Stimulated activated CD8-positive, alpha-beta memory T cell treated with anti-CD3 and anti-CD28 coated beads, Interleukin-2, amount 100 ng/mL, for 48 hours (primary cell): ENCODE measurements at regions not wholly inside any gene's neighbourhood (a gene's known extent, or its start where the extent isn't known, plus 50 kb on each side); places are given as distances from the start of the nearest gene placed in this dataset.
"Not testable (repeated sequence)": the region's sequence is repeated elsewhere in the genome, so short reads cannot be mapped to it uniquely, and the experiment has no call there.

Experiments used
- DNase-seq, 2 donors: peaks; one replicate each; pipeline ENCODE4 v3.0.0-alpha.2; 2020; ENCODE audit warnings: low read depth in 2 of 2

- no peak for DNase-seq
Observed at GRCh38 chr15:39028069-39028468, 463.5 kb upstream of the RASGRP1 start.

DNA sequence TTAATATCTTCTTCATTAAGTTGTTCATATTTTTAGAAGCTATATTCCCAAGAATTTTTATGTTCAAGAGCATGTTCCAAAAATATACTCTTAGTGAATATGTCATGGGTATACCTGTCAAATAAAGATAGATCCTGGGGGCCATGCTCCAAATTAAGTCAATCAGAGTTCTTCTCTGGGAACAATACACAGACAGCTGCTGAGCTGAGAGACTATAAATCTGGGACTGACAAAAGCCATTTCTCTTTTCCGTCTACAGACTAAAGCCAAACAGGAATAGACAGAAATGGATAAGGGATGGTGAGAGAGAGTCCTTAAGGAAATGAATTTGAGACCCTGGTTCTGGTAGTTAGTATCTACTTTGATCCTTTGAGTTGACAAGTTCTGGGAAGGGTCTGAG, 465.1 kb upstream of the RASGRP1 start:
- DNase-seq = no peak

- no peak for DNase-seq
Observed at GRCh38 chr15:39030291-39031070, 465.9 kb upstream of the RASGRP1 start.

- no peak for DNase-seq
Observed at GRCh38 chr15:39031596-39031995, 467.0 kb upstream of the RASGRP1 start.

DNA sequence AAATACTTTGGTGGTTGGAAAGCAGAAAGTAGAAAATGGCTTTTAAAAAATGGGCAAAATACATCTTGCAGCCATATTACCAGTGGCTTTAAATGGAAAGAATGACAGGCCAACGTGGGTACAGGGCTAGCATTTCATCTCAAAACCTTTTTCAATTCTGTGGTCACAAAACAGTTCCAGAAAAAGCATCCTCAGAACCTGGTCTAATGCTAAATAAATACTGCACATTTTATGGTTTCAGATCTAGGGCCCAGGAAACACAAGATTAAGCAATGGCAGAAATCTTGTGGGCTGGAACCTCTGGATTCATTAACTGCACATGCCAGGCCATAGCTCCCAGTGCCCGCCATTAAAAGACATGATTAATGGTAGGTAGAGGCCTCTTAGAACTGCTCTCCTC, 470.2 kb upstream of the RASGRP1 start:
- no peak for DNase-seq

GRCh38 chr15:39037611-39038010, 473.0 kb upstream of the RASGRP1 start:
- not testable (repeated sequence) for DNase-seq

DNA sequence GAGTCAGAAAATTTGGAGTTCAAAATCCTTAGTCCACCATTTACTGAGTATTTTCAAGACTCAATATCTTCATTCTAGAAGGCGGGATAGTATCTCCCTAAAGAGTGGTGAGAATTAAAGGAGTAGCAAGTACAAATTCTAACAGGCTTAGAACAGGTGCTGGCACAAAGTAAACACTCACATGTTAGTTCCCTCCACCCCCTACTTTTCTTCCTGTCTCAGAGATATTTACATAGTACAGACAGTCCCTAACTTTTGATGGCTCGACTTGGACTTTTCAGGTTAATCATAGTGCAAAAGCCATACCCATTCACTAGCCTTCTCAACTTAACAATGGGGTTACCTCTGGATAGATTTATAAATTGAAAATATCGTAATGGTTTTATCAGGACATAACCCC, 476.2 kb upstream of the RASGRP1 start:
- DNase-seq = no peak

- DNase-seq = no peak
Observed at GRCh38 chr15:39041979-39042495, 477.4 kb upstream of the RASGRP1 start.

DNA sequence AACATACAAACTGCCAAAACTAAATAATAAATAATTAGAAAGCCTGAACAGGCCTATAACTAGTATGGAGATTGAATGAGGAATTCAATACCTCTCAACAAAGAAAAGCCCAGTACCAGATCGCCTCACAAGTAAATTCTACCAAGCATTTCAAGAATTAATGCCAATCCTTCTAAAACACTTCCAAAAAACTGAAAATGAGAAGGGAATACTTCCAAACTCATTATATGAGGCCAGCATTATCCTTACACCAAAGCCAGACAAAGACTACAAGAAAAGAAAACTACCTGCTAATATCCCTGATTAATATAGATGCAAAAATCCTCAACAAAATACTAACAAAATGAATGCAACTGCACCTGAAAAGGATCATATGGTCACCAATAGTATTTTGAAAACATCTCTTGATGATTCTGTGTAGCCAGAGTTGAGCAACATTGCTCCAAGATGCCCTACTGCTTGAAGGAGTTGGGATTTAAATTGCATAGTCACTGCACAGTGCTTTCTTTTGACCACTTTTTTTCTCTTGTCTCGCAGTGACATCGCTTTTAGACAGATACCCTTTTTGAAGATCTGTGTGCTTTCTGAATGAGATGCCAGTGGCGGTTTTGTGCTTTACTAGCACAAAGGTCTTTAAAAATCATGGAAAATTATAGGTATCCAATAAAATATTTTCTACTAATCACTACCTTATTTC, 487.2 kb upstream of the RASGRP1 start:
- DNase-seq = no peak

GRCh38 chr15:39052323-39052705, 487.7 kb upstream of the RASGRP1 start:
- no peak for DNase-seq

DNA sequence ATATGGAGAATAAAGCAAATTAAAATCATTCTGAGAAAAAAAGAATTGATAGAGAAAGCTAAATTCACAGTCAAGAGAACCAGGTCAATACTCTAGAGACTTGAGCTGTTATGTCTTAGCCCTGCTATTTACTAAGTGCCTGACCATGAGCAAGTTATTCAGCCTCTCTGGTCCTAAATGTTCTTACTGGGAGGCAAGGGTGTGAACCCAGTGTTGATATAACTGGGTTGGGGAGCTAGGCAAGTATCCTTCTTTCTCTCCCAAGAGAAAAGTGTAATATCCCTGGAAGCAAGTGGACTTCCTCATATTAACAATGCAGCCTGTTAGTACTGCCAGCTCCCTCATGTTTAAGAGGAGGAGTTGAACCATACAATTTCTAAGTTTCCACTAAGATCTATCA, 488.9 kb upstream of the RASGRP1 start:
- no peak for DNase-seq

DNA sequence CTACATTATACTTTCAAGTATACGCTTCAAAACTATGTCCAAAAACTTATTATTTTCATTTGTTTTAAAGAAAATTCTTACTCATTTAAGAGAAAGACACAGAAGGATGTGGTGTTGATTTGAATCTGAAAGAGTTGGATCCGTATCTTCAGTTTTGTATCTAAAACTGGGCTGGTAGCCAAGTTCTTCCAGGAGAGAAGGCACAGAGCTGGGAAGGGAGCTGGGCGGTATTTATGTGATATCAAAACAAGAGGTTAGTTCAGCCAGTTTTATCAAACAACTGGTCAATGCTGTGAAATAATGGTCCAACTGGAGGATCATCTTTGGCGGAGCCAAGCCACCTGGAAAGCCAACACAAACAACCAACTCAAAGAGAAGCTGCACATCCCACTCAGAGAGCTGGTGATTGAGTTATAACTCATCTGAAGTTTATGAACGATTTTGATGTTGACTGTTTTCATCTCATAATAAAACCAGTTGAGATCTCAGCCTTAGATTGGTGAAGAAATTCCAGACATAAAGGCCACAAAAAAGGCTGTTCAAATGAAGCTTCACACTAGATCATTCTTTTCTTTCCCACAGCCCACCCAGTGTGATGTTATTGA, 489.6 kb upstream of the RASGRP1 start:
- no peak for DNase-seq

DNA sequence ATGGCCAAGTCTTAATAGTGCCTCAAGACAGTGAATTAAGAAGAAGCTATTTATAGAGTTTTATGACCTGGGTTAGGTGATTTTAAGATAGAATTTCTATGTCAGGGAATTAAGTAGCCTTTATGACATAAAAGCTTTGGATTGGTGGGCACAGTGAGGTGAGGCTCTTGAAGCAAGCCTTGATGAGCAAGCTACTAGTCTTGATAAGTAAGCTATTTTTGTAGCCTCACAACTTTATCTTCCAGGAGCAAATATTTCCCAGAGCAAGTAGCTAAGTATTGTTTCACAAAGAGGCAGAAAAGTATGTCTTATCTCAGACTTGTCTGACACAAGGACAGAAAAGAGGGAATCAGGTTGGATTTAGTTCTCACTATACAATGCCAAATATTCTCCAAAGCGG, 491.7 kb upstream of the RASGRP1 start:
- DNase-seq = no peak

DNA sequence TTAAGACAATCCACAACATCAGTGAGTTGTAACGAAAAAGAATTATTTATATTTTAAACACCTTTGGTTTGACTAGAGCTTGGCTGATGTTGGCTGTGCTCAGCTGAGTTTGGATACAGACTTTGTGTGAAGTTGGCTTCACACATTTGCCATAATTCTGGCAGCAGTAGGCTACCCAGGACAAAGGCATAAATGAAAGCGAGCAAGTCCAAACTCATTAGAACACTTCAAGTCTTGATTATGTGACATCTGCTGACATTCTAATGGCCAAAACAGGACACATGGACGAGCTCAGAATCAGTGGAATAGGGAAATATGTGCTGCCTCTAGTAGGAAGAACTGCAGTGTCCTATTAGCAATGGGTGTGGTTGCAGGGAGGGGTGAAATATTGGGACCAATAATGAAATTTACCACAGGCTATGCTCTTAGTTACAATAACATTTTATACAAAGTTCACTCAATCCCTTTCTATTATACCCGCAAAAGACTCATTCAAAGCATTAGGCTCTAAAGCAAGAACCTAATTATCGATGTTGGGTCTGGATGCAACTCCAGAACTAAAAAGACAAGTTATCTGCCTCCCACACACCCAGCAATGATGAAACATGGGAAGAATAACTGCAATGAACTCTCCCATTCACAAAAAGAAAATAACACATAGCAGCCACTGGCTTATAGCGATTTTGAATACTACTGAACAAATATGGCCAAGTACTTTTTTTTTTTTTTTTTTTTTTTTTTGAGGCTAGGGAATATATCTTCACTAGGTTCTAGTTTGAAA, 493.9 kb upstream of the RASGRP1 start:
- no peak for DNase-seq

- no peak for DNase-seq
Observed at GRCh38 chr15:39059917-39060316, 495.3 kb upstream of the RASGRP1 start.

DNA sequence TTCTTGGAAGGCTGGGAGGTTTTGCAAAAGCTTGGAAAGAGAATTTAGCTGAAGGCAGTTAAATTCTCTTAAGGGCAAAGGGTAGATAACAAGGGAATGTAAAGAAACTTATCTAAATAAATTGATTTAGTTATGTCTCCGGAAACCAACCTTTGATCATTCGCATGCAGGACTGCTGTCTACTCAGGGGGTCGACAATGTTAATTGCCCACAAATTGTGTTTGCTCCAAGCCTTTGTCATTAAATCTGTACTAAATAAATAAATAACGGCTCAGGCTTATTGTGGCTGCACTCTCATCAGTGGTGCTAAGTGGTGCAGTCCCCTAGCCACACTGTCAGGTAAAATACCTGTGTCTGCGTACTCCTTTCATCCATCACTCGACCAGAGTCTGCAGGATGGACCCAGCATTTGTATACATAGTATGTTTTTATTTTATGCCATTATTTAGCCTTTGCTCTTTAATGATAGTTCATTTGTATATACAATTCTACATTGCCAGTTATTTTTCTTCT, 497.4 kb upstream of the RASGRP1 start:
- no peak for DNase-seq

GRCh38 chr15:39066677-39067076, 502.1 kb upstream of the RASGRP1 start:
- DNase-seq = no peak

GRCh38 chr15:39074341-39074985, 506.4 kb upstream of the THBS1 start:
- DNase-seq = no peak

GRCh38 chr15:39075311-39075710, 505.6 kb upstream of the THBS1 start:
- DNase-seq = no peak

DNA sequence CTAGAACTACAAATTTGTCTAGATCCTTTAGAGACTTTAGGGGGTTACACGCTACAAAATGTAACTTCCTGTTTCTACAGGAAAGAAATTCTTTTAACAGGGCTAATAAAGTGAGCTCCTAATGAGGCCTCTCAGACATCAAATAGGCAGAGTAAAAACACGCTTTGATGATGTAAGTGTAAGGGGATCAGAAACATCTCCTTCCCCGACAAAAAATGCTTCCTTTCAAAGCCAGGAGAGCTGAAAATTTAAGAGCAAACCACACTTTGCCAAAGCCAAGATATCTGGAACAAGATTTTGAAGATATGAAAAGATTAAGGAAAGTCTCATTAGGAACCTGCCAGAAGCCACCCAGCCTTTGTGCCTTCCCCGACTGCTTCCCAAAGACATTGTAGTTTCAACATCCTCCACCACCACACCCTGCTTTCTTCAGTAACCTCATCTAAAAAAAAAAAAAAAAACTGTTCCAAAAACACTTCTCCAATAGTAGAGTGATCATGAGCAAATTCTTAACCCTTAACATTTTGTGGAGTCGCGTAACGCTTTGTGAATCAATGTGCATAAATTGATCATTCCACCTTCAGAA, 505.0 kb upstream of the THBS1 start:
- DNase-seq = no peak

DNA sequence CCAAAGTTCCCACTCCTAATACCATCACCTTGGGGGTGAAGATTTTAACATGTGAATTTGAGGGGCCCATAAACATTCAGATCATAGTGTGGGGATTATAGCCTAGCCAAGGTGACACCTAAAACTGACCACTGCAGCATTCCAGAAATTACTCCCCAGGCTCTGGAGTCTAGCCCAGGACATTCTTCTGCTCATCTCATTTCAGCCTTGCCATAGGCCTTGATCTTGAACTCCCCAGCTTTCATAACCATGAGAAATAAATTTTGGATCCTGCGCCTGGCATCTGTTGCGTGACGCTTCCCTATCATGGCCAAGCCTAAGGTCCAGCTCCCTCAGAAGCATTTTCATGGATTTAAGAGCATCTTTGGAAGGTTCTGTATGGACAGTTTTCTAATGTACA, 502.9 kb upstream of the THBS1 start:
- DNase-seq = no peak
